Stomach smooth muscle (tissue), 2 donors: ENCODE measurements at regions not wholly inside any gene's neighbourhood (a gene's known extent, or its start where the extent isn't known, plus 50 kb on each side); places are given as distances from the start of the nearest gene placed in this dataset.

Source experiments
- H3K27ac ChIP-seq: one replicate; pipeline ENCODE4 v1.7.0; 2013; ENCODE audit warnings: mild to moderate bottlenecking, low read length, inconsistent platforms
- H3K27me3 ChIP-seq, 2 donors: one replicate each; pipeline ENCODE4 v1.7.0; 2013; ENCODE audit warnings: low read length in 2 of 2; ENCODE audit not compliant: insufficient read depth in 2 of 2, control insufficient read depth in 1 of 2
- H3K36me3 ChIP-seq, 2 donors: one replicate each; pipeline ENCODE4 v1.7.0; 2013; ENCODE audit warnings: low read length in 2 of 2; ENCODE audit not compliant: control insufficient read depth in 2 of 2, insufficient read depth in 2 of 2
- H3K4me1 ChIP-seq: one replicate; pipeline ENCODE4 v1.7.0; 2013; ENCODE audit warnings: low read length; ENCODE audit not compliant: control insufficient read depth, insufficient read depth
- H3K4me3 ChIP-seq, 2 donors: one replicate each; pipeline ENCODE4 v1.7.0; 2013; ENCODE audit warnings: low read length in 2 of 2
- H3K9ac ChIP-seq, 2 donors: one replicate each; pipeline ENCODE4 v1.7.0; 2013; ENCODE audit warnings: low read length in 2 of 2, mild to moderate bottlenecking in 1 of 2
- H3K9me3 ChIP-seq, 2 donors: one replicate each; pipeline ENCODE4 v1.7.0; 2013; ENCODE audit warnings: low read length in 2 of 2; ENCODE audit not compliant: control insufficient read depth in 2 of 2
- donor health status: healthy.
- donor health status: Pancreatic carcinoma.

- H3K27me3 ChIP-seq = peaks cover 0 to 2% of the 10 kb centered on the region in 2 donors
- no peak overlapping the region for H3K4me3 ChIP-seq
- no peaks in the 10 kb centered on the region for H3K9me3 ChIP-seq
- H3K36me3 ChIP-seq = no peaks in the 10 kb centered on the region
- H3K9ac ChIP-seq = no peak overlapping the region
- no peak overlapping the region for H3K27ac ChIP-seq
- no peaks in the 10 kb centered on the region for H3K4me1 ChIP-seq
Observed at GRCh38 chr22:22050141-22050775, 67.7 kb upstream of the TOP3B start.

DNA sequence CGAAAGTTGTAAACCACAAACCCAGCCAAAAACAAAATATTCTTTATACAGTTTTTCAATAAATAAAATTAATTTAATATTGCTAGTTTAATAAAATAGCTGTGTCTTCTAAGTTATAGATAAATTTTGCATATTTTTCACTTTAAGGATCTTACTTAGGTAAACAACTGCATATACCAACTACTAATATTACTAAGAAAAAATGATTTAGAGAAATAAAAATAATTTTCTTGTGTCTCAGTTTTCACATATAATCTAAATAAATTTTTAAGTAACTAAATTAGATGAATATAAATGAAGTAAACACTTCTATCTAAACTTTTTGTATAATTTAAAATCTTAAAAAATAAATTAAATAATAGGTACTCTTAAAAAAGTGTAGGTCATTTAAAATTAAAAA, 67.1 kb upstream of the TOP3B start:
- no peak overlapping the region for H3K9ac ChIP-seq
- H3K4me3 ChIP-seq = no peak overlapping the region
- H3K4me1 ChIP-seq = no peaks in the 10 kb centered on the region
- H3K9me3 ChIP-seq = no peaks in the 10 kb centered on the region
- no peak overlapping the region for H3K27ac ChIP-seq
- no peaks in the 10 kb centered on the region for H3K36me3 ChIP-seq
- peaks cover 0 to 2% of the 10 kb centered on the region in 2 donors for H3K27me3 ChIP-seq

GRCh38 chr22:22048981-22049531, 66.5 kb upstream of the TOP3B start:
- Histone ChIP-seq H3K9me3 (no peaks in the 10 kb centered on the region), H3K36me3 (no peaks in the 10 kb centered on the region), H3K9ac (no peak overlapping the region)

DNA sequence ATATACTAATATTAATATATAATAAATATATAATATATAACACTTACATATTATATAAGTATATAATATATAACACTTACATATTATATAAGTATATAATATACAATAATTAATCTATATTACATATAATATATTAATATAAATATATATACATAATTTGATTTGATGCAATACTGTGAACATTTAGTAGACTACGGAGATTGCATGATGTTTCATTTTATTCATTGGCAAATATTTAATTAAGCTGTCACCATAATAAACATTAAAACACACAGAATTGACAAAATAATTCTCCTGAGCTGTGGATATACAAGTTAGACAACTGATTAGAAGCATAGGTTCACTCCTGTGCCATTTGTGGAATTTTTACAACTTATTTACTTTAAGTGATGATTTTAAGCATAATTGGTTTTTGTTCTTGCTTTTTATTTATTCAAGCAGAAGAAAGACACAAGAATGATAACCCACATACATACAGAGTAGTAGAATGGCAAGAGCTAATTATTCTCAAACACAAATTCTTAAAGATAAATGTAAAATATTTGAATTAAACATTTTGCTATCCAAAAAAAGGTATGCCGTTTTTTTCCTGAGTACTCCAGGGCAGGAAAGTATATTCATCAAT, 65.8 kb upstream of the TOP3B start:
- H3K36me3 ChIP-seq = no peaks in the 10 kb centered on the region
- H3K4me3 ChIP-seq = no peak overlapping the region
- H3K9me3 ChIP-seq = no peaks in the 10 kb centered on the region
- H3K4me1 ChIP-seq = no peaks in the 10 kb centered on the region
- peaks cover 2 to 4% of the 10 kb centered on the region in 2 donors for H3K27me3 ChIP-seq
- no peak overlapping the region for H3K27ac ChIP-seq
- H3K9ac ChIP-seq = no peak overlapping the region

More at GRCh38 chr22:22048981-22049531, 66.5 kb upstream of the TOP3B start:
- Histone ChIP-seq H3K27me3 (peaks cover 2 to 4% of the 10 kb centered on the region in 2 donors), H3K4me3 (no peak overlapping the region), H3K4me1 (no peaks in the 10 kb centered on the region), H3K27ac (no peak overlapping the region)

GRCh38 chr22:22047776-22048175, 65.2 kb upstream of the TOP3B start:
- no peaks in the 10 kb centered on the region for H3K36me3 ChIP-seq
- peaks cover 2 to 6% of the 10 kb centered on the region in 2 donors for H3K27me3 ChIP-seq
- no peak overlapping the region for H3K27ac ChIP-seq
- no peaks in the 10 kb centered on the region for H3K9me3 ChIP-seq
- H3K4me3 ChIP-seq = no peak overlapping the region
- no peak overlapping the region for H3K9ac ChIP-seq
- no peaks in the 10 kb centered on the region for H3K4me1 ChIP-seq

DNA sequence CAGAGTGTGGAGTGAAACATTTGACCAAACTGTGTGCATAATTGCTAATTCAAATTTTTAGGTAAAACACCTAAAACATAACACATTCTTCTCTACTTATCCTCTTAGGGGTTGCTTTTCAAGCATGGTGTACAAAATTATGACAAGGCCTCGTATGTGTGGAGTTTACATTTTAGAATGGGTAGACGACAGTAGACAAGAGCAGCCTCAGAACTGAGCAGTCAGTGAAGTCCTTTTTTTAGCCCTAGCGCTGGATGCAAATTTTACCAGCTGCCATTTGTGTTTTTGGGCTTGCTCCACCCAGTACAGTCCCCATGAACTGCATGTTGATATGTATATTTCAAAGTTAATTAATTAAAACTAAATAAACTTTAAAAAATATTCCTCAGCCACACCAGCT, 64.7 kb upstream of the TOP3B start:
- Histone ChIP-seq H3K4me1 (no peaks in the 10 kb centered on the region), H3K27me3 (peaks cover 2 to 6% of the 10 kb centered on the region in 2 donors), H3K9ac (no peak overlapping the region), H3K27ac (no peak overlapping the region), H3K9me3 (no peaks in the 10 kb centered on the region), H3K36me3 (no peaks in the 10 kb centered on the region), H3K4me3 (no peak overlapping the region)

DNA sequence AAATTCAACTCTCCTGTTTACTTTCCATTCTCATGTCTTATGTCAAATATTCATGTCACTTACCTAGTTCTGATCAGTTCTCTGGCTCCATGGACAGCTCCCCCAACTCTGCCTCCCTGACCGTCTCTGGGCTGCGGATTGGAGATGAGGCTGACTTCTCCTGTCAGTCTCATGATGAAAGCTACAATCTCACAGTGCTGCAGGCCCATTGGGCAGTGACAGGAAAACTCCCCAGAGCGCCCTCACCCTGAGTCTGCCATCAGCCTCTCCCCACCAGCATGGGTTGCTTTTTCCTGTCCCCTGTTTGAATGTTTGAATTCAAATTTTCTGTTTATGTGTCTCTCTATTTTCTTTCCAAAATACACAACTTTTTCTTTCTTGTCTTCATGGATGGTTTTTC, 63.8 kb upstream of the TOP3B start:
- Histone ChIP-seq H3K27ac (no peak overlapping the region), H3K4me1 (no peaks in the 10 kb centered on the region), H3K9ac (no peak overlapping the region), H3K4me3 (no peak overlapping the region), H3K36me3 (no peaks in the 10 kb centered on the region), H3K9me3 (no peaks in the 10 kb centered on the region), H3K27me3 (peaks cover 2 to 6% of the 10 kb centered on the region in 2 donors)

GRCh38 chr22:22045571-22046335, 63.2 kb upstream of the TOP3B start:
- H3K9me3 ChIP-seq = no peaks in the 10 kb centered on the region
- H3K36me3 ChIP-seq = no peaks in the 10 kb centered on the region
- no peak overlapping the region for H3K4me3 ChIP-seq

DNA sequence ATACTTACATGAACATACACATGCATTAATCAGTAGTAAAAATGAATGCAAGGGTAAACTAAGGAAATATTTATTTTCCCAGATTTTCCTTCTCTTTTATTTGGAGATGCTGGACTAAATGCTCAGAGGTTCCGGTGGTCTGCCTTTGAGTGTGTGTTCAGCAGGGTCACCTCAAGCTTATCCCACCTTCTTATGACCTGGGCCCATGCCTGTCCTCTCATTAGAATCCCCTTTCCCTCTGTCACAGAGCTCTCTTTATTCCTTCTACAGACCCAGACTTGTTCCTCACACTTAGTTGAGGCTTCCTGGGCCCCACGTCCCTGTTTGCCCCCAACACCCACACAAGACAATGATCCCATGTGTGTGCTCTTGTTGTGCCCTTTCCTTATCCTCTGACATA, 61.6 kb upstream of the TOP3B start:
- Histone ChIP-seq H3K9ac (no peak overlapping the region), H3K36me3 (no peaks in the 10 kb centered on the region), H3K27me3 (peaks cover 2 to 6% of the 10 kb centered on the region in 2 donors), H3K4me3 (no peak overlapping the region), H3K27ac (no peak overlapping the region), H3K4me1 (no peaks in the 10 kb centered on the region), H3K9me3 (no peaks in the 10 kb centered on the region)

More at GRCh38 chr22:22045571-22046335, 63.2 kb upstream of the TOP3B start:
- peaks cover 2 to 6% of the 10 kb centered on the region in 2 donors for H3K27me3 ChIP-seq
- no peaks in the 10 kb centered on the region for H3K4me1 ChIP-seq
- H3K27ac ChIP-seq = no peak overlapping the region
- H3K9ac ChIP-seq = no peak overlapping the region

GRCh38 chr22:22043296-22044078, 60.9 kb upstream of the TOP3B start:
- Histone ChIP-seq H3K4me1 (no peaks in the 10 kb centered on the region), H3K4me3 (no peak overlapping the region)

More at GRCh38 chr22:22043296-22044078, 60.9 kb upstream of the TOP3B start:
- Histone ChIP-seq H3K9ac (no peak overlapping the region), H3K9me3 (no peaks in the 10 kb centered on the region), H3K27me3 (peaks cover 2 to 6% of the 10 kb centered on the region in 2 donors), H3K36me3 (no peaks in the 10 kb centered on the region), H3K27ac (no peak overlapping the region)
